Activated CD4-positive, alpha-beta memory T cell treated with anti-CD3 and anti-CD28 coated beads, Interleukin-2, amount 10 ng/mL, durations not matched to agents 7 days and 5 days (primary cell): ENCODE measurements at regions not wholly inside any gene's neighbourhood (a gene's known extent, or its start where the extent isn't known, plus 50 kb on each side); places are given as distances from the start of the nearest gene placed in this dataset.

ENCODE experiments used
- CTCF ChIA-PET: fragments of 350-600 bp; sonication (Branson Sonifier 250); formaldehyde crosslinking; loops from one replicate; lab custom pipeline; 2021; ENCODE audit warnings: antibody characterized with exemption, inconsistent platforms; lab: Charles Lee
- POLR2A ChIA-PET: fragments of 350-600 bp; sonication (Branson Sonifier 250); formaldehyde crosslinking; loops from one replicate; lab custom pipeline; 2021; ENCODE audit warnings: antibody characterized with exemption; lab: Charles Lee
- DNase-seq: peaks from one replicate; pipeline ENCODE4 v3.0.0-alpha.2; 2020
- H3K27ac Mint-ChIP-seq: one replicate; pipeline ENCODE4 v1.8.0; 2021; ENCODE audit warnings: mild to moderate bottlenecking, mixed read lengths
- H3K27me3 Mint-ChIP-seq: one replicate; pipeline ENCODE4 v1.8.0; 2021; ENCODE audit warnings: mixed read lengths
- H3K36me3 Mint-ChIP-seq: one replicate; pipeline ENCODE4 v1.8.0; 2021; ENCODE audit warnings: low read depth, mixed read lengths
- H3K4me1 Mint-ChIP-seq: one replicate; pipeline ENCODE4 v1.8.0; 2021; ENCODE audit warnings: mixed read lengths
- H3K4me3 Mint-ChIP-seq: one replicate; pipeline ENCODE4 v1.8.0; 2021; ENCODE audit warnings: mild to moderate bottlenecking, mixed read lengths
- H3K9me3 Mint-ChIP-seq: one replicate; pipeline ENCODE4 v1.8.0; 2021; ENCODE audit warnings: mixed read lengths

DNA sequence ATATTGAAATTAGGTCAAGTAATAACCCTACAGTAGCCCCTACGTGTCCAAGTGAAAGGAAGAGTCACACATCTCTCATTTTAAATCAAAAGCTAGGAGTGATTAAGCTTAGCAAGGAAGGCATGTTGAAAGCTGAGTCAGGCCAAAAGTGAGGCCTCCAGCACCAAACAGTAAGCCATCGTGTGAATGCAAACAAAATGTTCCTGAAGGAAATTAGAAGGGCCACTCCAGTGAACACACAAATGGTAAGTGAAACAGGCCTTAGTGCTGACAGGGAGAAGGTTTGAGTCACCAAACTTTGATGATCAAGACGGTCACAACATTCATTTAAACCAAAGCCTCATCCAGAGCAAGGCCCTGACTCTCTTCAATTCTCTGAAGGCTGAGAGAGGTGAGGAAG, 127.2 kb downstream of the SHANK2 start:
- Mint-ChIP-seq H3K27me3 (no peaks in the 10 kb centered on the region), H3K36me3 (no peaks in the 10 kb centered on the region), H3K9me3 (peaks cover 7% of the 10 kb centered on the region), H3K27ac (no peak overlapping the region), H3K4me1 (no peaks in the 10 kb centered on the region), H3K4me3 (no peak overlapping the region)
- CTCF ChIA-PET: no interaction called here
- POLR2A ChIA-PET: interaction anchor here (0.6 kb wide), 1 partner anchor 34 kb away, joined by 3 read pairs; no protein-coding TSS in a partner anchor
- DNase-seq: no peak

DNA sequence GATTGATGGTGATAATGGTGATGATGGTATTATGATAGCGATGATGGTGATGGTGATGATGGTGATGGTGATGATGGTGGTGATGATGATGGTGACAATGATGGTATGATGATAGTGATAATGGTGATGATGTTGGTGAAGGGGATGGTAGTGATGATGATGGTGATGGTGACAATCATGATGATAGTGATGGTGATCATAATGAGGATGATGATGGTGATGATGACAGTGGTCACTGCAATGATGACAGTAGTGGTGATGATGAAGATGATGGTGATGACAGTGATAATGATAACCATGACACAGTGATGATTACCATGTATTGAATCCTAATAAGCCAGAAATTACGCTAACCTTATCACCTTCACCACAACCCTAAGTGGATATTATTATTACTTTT, 128.2 kb downstream of the SHANK2 start:
- Mint-ChIP-seq H3K4me1 (no peaks in the 10 kb centered on the region), H3K36me3 (no peaks in the 10 kb centered on the region), H3K27ac (no peak overlapping the region), H3K9me3 (peaks cover 7% of the 10 kb centered on the region), H3K4me3 (no peak overlapping the region), H3K27me3 (no peaks in the 10 kb centered on the region)
- CTCF ChIA-PET: no interaction called here
- POLR2A ChIA-PET: no interaction called here
- no peak for DNase-seq

DNA sequence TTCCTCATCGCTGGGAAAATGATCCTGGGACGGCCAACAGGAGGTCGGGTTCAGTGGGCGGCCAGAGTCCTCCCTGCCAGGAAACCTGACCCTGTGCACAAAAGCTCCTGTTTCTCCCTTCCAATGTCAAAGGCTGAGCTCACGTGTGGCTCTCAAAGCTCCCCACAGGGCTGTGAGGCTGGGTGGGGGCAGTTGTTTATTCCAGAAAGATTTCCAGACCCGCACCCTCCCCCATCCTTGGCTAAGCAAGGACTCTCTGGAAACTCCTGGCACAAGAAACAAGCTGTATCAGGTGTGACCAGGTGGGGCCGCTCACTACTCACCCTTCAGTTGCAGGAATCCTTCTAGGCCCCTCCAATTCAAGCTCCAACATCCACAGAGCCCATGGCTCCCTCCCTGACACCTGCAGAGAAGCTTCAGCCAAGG, 131.9 kb downstream of the SHANK2 start:
- Mint-ChIP-seq H3K27me3 (no peaks in the 10 kb centered on the region), H3K27ac (no peak overlapping the region), H3K36me3 (no peaks in the 10 kb centered on the region), H3K9me3 (peaks cover 7% of the 10 kb centered on the region), H3K4me3 (no peak overlapping the region), H3K4me1 (no peaks in the 10 kb centered on the region)
- ChIA-PET CTCF (no interaction called here), POLR2A (no interaction called here)
- DNase-seq: no peak

DNA sequence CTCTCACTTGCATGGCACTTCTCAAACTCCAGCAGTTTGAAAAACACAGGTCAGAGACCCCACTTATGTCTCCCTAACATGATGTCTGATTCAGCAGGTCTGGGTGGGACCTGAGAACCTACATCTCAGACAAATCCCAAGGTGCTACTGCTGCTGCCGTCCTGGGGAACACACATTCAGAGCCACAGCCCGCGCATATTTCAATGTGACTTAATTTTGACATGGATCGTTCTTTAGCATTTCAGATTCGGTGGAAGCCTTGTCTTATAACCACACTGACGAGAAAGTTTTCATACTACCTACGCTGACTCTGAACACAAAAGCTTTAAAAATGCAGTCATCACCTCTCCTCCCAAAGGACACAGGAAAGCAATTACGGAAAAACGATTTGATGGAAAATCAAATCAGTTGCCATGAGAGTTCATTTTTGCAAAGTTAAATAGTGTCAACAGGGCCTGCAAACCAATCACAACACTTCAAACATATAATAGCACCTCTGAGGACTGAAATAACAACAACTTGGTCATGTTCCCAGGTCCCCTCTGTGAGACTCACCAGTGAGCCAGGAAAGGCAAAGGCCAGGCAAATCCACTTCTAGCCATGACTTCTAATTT, 132.6 kb downstream of the SHANK2 start:
- Mint-ChIP-seq H3K27ac (no peak overlapping the region), H3K4me3 (no peak overlapping the region), H3K4me1 (no peaks in the 10 kb centered on the region), H3K9me3 (peaks cover 7% of the 10 kb centered on the region), H3K27me3 (no peaks in the 10 kb centered on the region), H3K36me3 (no peaks in the 10 kb centered on the region)
- no peak for DNase-seq
- POLR2A ChIA-PET: no interaction called here
- CTCF ChIA-PET: no interaction called here

DNA sequence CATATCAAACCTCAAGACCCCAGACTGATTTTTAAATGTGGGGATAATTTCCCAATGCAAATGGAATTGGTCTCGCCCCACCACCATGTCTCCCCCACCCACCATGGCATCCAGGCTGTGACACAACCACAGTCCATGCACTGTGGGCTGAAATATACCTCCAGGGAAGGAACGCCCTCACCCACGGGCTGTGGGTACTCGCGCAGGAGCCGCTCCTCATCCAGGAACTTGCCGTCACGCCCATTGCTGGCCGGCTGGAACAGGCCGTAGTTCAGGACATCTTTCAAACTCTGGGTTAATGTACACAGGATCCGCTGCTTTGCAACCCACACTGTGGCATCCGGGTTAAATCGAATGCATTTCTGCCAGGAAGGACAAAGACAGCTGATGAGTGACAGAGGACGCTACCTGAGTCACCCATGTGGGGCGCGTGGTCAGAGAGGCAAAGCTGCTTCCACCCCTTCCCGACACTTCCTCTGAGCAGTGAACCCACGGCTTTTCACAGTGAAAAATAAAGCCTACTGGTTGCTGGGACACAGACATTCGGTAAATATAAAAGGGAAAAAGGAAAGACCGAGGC, 133.6 kb downstream of the SHANK2 start:
- peaks cover 2% of the 10 kb centered on the region for H3K4me1 Mint-ChIP-seq
- no peaks in the 10 kb centered on the region for H3K36me3 Mint-ChIP-seq
- DNase-seq: no peak
- no peaks in the 10 kb centered on the region for H3K27me3 Mint-ChIP-seq
- no peak overlapping the region for H3K4me3 Mint-ChIP-seq
- CTCF ChIA-PET: no interaction called here
- H3K9me3 Mint-ChIP-seq: peaks cover 2% of the 10 kb centered on the region
- no peak overlapping the region for H3K27ac Mint-ChIP-seq
- POLR2A ChIA-PET: no interaction called here

DNA sequence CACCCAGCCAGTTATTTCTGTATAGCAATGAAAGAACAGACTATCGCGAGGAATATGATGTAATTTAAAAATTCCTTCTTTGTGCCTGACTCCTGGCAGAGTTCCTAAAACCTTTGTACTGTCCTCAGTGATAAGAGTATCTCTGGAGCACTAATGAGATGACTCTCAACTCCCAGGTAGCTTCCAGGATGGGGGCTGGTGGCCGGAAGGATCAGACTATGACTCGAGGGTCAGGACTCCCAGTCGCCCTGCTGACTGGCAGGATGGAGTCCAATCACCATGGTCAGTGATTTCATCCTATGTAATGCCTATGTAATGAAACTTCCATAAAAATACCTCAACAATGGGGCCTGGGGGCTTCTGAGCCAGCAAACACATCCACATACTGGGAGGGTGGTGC, 135.1 kb downstream of the SHANK2 start:
- Mint-ChIP-seq H3K27ac (no peak overlapping the region), H3K4me3 (no peak overlapping the region), H3K36me3 (no peaks in the 10 kb centered on the region), H3K4me1 (peaks cover 2% of the 10 kb centered on the region), H3K27me3 (no peaks in the 10 kb centered on the region), H3K9me3 (no peaks in the 10 kb centered on the region)
- ChIA-PET POLR2A (no interaction called here), CTCF (no interaction called here)
- no peak for DNase-seq

DNA sequence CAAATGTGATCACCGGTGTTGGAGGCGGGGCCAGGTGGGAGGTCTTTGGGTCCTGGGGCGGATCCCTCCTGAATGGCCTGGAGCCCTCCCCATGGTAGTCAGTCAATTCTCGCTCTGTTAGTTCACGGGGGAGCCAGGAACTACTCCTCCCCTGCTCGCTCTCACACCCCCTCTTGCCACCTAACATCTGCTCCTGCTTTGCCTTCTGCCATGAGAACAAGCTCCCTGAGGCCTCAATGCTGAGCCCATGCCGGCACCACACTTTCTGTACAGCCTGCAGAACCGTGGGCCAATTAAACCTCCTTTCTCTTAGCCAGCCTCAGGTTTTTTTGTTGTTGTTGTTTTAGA, 135.7 kb downstream of the SHANK2 start:
- no peak for DNase-seq
- Mint-ChIP-seq H3K36me3 (no peaks in the 10 kb centered on the region), H3K9me3 (no peaks in the 10 kb centered on the region), H3K27ac (no peak overlapping the region), H3K4me3 (no peak overlapping the region), H3K4me1 (peaks cover 2% of the 10 kb centered on the region), H3K27me3 (no peaks in the 10 kb centered on the region)
- ChIA-PET POLR2A (no interaction called here), CTCF (no interaction called here)

DNA sequence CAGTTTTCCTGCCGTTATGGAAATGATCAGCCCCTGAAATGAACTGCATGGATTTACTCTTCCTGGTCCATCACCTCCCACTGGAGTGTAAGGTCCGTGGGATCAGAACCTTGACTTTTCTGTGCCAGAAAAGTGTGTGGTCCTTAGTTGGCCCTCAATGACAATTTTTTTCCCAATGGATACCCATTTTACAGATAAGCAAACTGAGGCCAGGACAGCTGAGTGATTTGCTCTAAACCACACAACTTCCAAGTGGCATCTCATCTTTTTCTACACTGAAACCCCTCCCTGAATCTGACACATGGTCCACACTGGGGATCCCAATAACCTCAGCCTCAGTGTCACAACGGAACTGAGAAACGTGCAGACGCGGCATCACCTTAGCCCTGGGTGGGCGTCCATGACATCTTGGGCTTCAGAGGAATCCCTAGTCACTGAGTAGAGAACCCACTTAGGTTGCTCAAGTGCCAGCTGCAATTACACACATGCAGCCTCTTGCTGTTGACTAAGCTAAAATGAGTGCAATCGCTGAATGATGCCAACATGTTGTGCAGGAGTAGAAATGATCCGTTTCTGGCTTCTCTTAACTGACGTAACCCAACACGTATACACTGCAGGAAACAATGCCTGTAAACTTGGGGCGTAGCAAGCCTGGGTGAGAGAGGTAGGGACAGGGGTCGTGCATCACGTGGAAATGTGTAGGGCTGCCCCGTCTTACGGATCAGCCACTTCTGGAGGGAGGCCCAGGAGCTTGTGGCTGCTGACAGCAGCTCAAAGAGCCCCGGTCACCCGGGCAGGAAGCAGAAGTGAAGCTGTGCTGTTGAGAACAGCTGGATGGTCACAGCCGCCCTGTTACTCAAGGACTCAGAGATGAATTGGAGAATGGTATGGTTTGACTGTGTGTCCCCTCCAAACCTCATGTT, 136.3 kb downstream of the SHANK2 start:
- no peak overlapping the region for H3K27ac Mint-ChIP-seq
- ChIA-PET POLR2A (no interaction called here), CTCF (no interaction called here)
- no peak overlapping the region for H3K4me3 Mint-ChIP-seq
- DNase-seq: no peak
- peaks cover 2% of the 10 kb centered on the region for H3K4me1 Mint-ChIP-seq
- H3K9me3 Mint-ChIP-seq: no peaks in the 10 kb centered on the region
- no peaks in the 10 kb centered on the region for H3K27me3 Mint-ChIP-seq
- H3K36me3 Mint-ChIP-seq: no peaks in the 10 kb centered on the region

DNA sequence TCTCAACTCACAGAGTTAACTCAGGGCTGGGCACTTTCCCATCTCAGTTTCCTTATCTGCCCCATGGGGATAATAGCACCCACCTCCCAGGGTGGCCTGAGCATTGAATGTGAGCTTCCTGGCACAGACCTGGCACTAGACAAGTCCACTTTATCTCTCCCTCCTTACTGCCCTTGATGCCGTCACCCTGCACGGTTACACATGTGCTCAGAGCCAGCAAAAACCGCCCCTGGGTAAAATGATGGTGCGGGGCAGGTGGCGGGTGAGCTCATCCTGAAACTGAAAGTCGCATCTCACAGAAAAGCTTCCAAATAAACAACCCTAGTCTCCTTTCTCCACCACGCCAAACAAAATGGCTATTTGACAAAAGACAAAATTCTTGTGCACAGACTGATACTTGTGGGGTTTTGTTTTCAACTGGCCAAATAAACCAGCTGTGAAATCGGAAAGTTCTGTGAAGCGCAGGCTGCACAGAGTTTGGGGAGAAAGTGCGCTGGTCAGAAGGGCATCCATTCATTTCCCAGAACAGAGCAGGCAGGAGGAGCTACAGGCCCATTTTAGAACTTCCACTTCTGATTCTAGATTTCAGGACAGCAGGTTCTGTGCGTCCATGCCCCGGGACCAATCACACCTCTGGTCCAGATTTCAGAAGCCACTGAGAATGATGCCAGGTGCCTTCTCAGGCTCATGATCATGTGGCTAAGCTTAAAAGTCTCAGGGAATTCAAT, 138.1 kb downstream of the SHANK2 start:
- POLR2A ChIA-PET: no interaction called here
- CTCF ChIA-PET: no interaction called here
- H3K27ac Mint-ChIP-seq: no peak overlapping the region

DNA sequence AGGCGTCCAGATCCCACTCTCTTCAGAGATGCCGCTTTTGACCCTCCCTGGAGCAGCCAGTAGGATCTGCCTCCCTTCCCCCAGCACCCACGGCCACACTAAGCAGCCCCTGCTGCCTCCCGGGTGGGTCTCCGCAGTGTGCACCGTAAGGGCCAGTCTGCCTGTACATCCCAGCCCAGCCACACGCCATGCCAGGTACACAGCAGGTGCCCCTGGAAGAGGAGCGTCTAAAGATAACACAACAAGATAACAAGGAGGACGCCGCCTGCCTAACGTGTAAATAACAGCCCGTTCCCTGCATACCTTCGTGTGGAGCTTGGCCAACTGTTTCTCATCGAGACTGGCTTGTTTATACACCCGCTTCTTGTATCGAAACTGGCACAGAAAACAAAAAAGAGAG, 139.4 kb downstream of the SHANK2 start:
- Mint-ChIP-seq H3K4me1 (peaks cover 2% of the 10 kb centered on the region), H3K4me3 (no peak overlapping the region), H3K36me3 (no peaks in the 10 kb centered on the region), H3K27me3 (no peaks in the 10 kb centered on the region), H3K27ac (no peak overlapping the region), H3K9me3 (no peaks in the 10 kb centered on the region)
- DNase-seq: no peak
- POLR2A ChIA-PET: no interaction called here
- CTCF ChIA-PET: no interaction called here

More for the DNA sequence above, 138.1 kb downstream of the SHANK2 start:
- H3K27me3 Mint-ChIP-seq: no peaks in the 10 kb centered on the region
- H3K36me3 Mint-ChIP-seq: no peaks in the 10 kb centered on the region
- no peak for DNase-seq
- H3K4me1 Mint-ChIP-seq: peaks cover 2% of the 10 kb centered on the region
- H3K9me3 Mint-ChIP-seq: no peaks in the 10 kb centered on the region
- no peak overlapping the region for H3K4me3 Mint-ChIP-seq

DNA sequence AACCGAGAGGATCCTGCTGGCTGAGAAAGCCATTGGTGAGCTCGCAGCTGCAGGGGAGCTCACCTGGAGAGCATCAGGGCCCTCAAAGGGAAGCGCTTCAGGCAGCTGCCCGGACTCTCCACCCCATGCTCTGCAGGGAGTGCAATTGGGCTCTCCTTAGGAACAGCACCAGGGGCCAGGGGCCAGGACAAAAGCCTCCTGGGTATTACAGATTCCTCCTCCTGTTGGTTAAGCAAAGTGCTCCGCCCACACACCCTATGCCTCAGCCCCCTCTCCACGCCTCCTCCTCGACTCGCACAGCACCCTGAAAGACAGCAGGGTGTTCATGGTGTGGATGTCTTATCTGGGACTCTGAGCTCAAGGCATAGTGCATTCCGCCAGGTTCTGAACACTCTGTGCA, 139.9 kb downstream of the SHANK2 start:
- Mint-ChIP-seq H3K27me3 (no peaks in the 10 kb centered on the region), H3K27ac (no peak overlapping the region), H3K4me3 (no peak overlapping the region), H3K36me3 (no peaks in the 10 kb centered on the region), H3K4me1 (peaks cover 2% of the 10 kb centered on the region), H3K9me3 (no peaks in the 10 kb centered on the region)
- CTCF ChIA-PET: no interaction called here
- POLR2A ChIA-PET: no interaction called here
- DNase-seq: no peak

DNA sequence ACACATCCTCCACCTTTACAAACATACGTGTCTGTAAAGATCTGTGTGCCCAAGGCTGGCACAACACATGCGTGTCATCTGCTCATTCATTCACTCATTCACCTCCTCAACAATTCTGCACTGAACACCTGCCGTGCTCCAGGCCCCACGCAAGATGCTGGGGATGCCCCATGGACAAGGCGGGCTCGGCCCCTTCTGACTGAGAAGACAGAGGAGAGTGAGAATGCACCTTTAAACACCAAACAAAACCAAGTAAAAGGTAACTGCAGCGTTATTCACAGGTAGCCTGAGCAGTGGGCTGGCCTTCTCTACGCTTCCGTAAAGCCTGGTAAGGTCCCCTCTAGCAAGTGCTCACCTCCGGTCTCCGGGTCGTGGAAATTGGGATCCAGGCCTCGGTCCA, 142.8 kb downstream of the SHANK2 start:
- CTCF ChIA-PET: no interaction called here
- DNase-seq: no peak
- Mint-ChIP-seq H3K4me3 (no peak overlapping the region), H3K9me3 (no peaks in the 10 kb centered on the region), H3K4me1 (peaks cover 2% of the 10 kb centered on the region), H3K36me3 (no peaks in the 10 kb centered on the region), H3K27me3 (no peaks in the 10 kb centered on the region), H3K27ac (no peak overlapping the region)
- POLR2A ChIA-PET: no interaction called here

DNA sequence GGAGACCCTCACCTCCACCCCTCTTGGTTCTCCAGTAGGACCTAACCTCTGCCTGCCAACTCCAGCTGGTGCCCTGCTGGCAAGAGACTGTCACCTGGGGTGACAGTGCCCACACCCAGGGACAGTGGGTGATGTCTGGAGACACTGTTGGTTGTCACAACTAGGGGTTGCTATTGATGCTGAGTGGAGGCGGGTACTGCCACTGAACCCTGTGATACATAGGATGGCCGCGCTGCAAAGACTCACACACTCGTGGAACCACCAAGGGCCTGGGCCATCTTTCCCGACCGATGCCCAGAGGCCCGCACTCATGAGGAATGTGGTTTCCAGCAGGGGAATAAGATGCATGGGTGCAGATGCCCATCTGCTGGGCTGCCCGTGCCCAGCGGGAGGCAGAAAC, 143.2 kb downstream of the SHANK2 start:
- H3K4me3 Mint-ChIP-seq: no peak overlapping the region
- DNase-seq: no peak
- H3K27me3 Mint-ChIP-seq: no peaks in the 10 kb centered on the region
- ChIA-PET POLR2A (no interaction called here), CTCF (no interaction called here)
- H3K36me3 Mint-ChIP-seq: no peaks in the 10 kb centered on the region
- no peak overlapping the region for H3K27ac Mint-ChIP-seq
- H3K4me1 Mint-ChIP-seq: peaks cover 2% of the 10 kb centered on the region
- H3K9me3 Mint-ChIP-seq: no peaks in the 10 kb centered on the region
